Left lung (tissue), 4 donors: ENCODE measurements at regions not wholly inside any gene's neighbourhood (a gene's known extent, or its start where the extent isn't known, plus 50 kb on each side); places are given as distances from the start of the nearest gene placed in this dataset.
A peak's percentile ranks its signal among the peaks of the same experiment; 100 is the strongest.

Source experiments
- ATAC-seq: fragments of 200-7000 bp; cut with Tn5 transposase; one replicate; pipeline ENCODE4 v1.9.1; 2020; ENCODE audit warnings: moderate library complexity
- DNase-seq, 4 donors: peaks; one replicate each; pipeline ENCODE4 v3.0.0-alpha.2; 2013 to 2020
- H3K27ac ChIP-seq, 2 donors: fragments of 200-600 bp; sonication (generic) in 1 of 2; one replicate each; pipeline versions ENCODE4 v1.5.0 to v1.8.0; 2020 to 2021
- H3K27me3 ChIP-seq, 2 donors: fragments of 200-600 bp; sonication (generic) in 1 of 2; one replicate each; pipeline versions ENCODE4 v1.5.0 to v1.8.0; 2020 to 2021
- H3K36me3 ChIP-seq, 2 donors: fragments of 200-600 bp; sonication (generic) in 1 of 2; one replicate each; pipeline versions ENCODE4 v1.5.0 to v1.8.0; 2020 to 2021
- H3K4me1 ChIP-seq, 2 donors: fragments of 200-600 bp; one replicate each; pipeline ENCODE4 v1.8.0; 2021
- H3K4me3 ChIP-seq, 2 donors: fragments of 200-600 bp; sonication (generic) in 1 of 2; one replicate each; pipeline versions ENCODE4 v1.5.0 to v1.8.0; 2020 to 2021; ENCODE audit warnings: mild to moderate bottlenecking in 1 of 2
- H3K9me3 ChIP-seq, 2 donors: fragments of 200-600 bp; sonication (generic) in 1 of 2; one replicate each; pipeline versions ENCODE4 v1.5.0 to v1.8.0; 2020 to 2021
- CTCF ChIP-seq, 2 donors: fragments of 200-600 bp; sonication (generic) in 1 of 2; IDR thresholded peaks; one replicate each; pipeline versions ENCODE4 v1.5.0 to v1.8.0; 2021; ENCODE audit warnings: antibody characterized with exemption in 2 of 2
- intact Hi-C, 2 donors: fragments of 100-400 bp; cut with DNase I; formaldehyde crosslinking; loops; one replicate each; pipeline versions ENCODE4 v1.11.2 to v1.14.2; 2022
- donor health status: DM: no; HTN: yes; CAD: no.
- donor health status: DM: no; HTN: no; CAD: no.

- no peak for TF ChIP-seq CTCF (IDR thresholded peaks at IDR 0.05)
- intact Hi-C loops: no loop called here
- no peaks in the 10 kb centered on the region for H3K27me3 ChIP-seq
- ATAC-seq (no peak), DNase-seq (no peak)
- H3K4me3 ChIP-seq: no peak overlapping the region
- H3K27ac ChIP-seq: no peak overlapping the region
- no peaks in the 10 kb centered on the region for H3K4me1 ChIP-seq
- H3K36me3 ChIP-seq: no peaks in the 10 kb centered on the region
- no peaks in the 10 kb centered on the region for H3K9me3 ChIP-seq
Observed at GRCh38 chr1:222390181-222390580, 157.7 kb downstream of the HHIPL2 start.

DNA sequence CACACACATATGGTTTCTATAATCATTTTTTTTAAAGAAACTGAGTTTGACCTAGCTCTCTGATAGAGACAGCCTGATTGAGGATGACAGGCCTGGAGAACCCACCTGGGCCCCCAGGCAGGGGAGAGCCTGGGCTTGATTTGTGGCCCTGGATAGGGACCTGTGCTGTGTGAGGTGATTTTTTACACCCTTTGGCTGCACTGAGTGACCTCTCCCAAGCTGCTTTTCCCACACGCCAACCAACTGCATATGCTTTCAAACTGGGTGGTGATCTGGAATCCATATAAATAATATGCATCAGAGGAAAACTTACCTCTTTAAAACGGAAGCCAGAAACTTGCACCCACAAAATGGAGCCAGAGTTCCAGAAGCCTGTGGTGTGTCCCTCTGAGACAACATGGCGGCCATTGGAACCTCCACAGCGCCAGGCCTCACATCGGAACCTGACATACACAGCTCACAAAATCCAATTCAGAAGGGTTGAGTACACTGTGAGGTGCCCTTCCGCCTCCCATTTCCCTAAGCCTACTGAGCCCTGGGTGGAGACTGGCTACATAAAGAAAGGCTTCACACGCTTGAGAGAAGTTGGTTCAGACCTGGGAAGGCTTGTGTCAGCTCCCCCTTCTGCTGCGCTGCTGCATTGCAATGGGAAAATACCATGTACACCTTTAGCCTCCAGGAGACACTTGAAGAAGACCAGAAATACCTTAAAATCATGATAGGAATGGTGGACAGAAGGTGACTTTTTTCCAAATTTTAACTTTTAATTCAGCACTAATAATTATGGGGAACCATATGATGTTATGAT is 160.7 kb downstream of the HHIPL2 start:
- Histone ChIP-seq H3K4me1 (no peaks in the 10 kb centered on the region), H3K27ac (no peak overlapping the region), H3K27me3 (no peaks in the 10 kb centered on the region), H3K36me3 (no peaks in the 10 kb centered on the region), H3K4me3 (no peak overlapping the region), H3K9me3 (no peaks in the 10 kb centered on the region)
- ATAC-seq (no peak), DNase-seq (peak in 1 of 4 donors; percentile 33)
- no peak for TF ChIP-seq CTCF (IDR thresholded peaks at IDR 0.05)
- intact Hi-C loops: no loop called here

GRCh38 chr1:222385955-222386354 is 161.9 kb downstream of the HHIPL2 start:
- TF ChIP-seq CTCF (IDR thresholded peaks at IDR 0.05): no peak
- H3K27me3 ChIP-seq: no peaks in the 10 kb centered on the region
- no peaks in the 10 kb centered on the region for H3K4me1 ChIP-seq
- intact Hi-C loops: no loop called here
- no peak for DNase-seq
- no peak overlapping the region for H3K27ac ChIP-seq
- ATAC-seq: no peak
- no peaks in the 10 kb centered on the region for H3K9me3 ChIP-seq
- H3K36me3 ChIP-seq: no peaks in the 10 kb centered on the region
- H3K4me3 ChIP-seq: no peak overlapping the region

DNA sequence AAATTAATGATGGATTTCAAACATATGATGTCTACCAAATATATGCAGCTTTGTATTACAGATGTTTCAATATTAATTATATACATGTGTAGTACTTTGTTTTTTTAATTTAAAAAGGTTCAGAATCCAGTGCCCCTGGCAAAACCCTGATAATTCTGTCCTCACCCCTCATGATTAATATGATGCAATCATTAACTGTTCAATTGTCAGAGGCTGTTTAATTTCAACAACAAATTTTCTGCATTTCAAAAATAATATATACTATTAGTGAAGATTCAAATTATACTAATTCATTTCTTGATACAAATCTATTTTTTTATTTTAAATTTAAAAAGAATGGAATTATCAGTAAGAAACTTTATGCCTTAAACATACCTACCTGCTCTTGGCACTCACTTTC is 162.6 kb downstream of the HHIPL2 start:
- Histone ChIP-seq H3K36me3 (no peaks in the 10 kb centered on the region), H3K27me3 (no peaks in the 10 kb centered on the region), H3K4me1 (no peaks in the 10 kb centered on the region), H3K9me3 (no peaks in the 10 kb centered on the region), H3K4me3 (no peak overlapping the region), H3K27ac (no peak overlapping the region)
- no peak for TF ChIP-seq CTCF (IDR thresholded peaks at IDR 0.05)
- no peak for ATAC-seq
- DNase-seq: no peak
- intact Hi-C loops: no loop called here

DNA sequence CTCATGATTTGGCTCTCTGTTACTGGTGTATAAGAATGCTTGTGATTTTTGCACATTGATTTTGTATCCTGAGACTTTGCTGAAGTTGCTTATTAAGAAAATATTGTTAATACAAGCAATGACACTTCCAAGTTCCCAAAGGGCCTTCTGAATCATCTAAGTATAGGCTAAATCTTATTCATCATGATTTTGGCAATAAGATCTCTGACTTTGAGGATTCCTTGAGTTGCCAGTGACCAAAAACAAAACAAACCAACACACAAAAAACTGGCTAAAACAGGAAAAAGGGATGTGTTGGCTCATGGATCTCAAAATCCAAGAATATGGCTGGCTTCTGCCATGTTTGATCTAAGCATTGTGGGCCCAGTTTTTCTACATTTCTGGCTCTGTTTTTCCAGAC is 163.4 kb downstream of the HHIPL2 start:
- Histone ChIP-seq H3K9me3 (no peaks in the 10 kb centered on the region), H3K4me3 (no peak overlapping the region), H3K36me3 (no peaks in the 10 kb centered on the region), H3K4me1 (no peaks in the 10 kb centered on the region), H3K27ac (no peak overlapping the region), H3K27me3 (no peaks in the 10 kb centered on the region)
- intact Hi-C loops: no loop called here
- DNase-seq (no peak), ATAC-seq (no peak)
- TF ChIP-seq CTCF (IDR thresholded peaks at IDR 0.05): no peak
